Liver (tissue), 8 donors: ENCODE measurements at regions not wholly inside any gene's neighbourhood (a gene's known extent, or its start where the extent isn't known, plus 50 kb on each side); places are given as distances from the start of the nearest gene placed in this dataset.

Experiments
- DNase-seq: peaks from one replicate; pipeline ENCODE4 v3.0.0-alpha.2; 2017; ENCODE audit warnings: low spot score
- H3K27ac ChIP-seq, 2 donors: one replicate each; pipeline ENCODE4 v1.7.0; 2013; ENCODE audit warnings: inconsistent platforms in 2 of 2, low read length in 2 of 2, control low read depth in 1 of 2, low read depth in 1 of 2, mild to moderate bottlenecking in 1 of 2
- H3K27me3 ChIP-seq, 4 donors: one replicate each; pipeline versions ENCODE4 v1.6.1 to v1.7.0; 2013; ENCODE audit warnings: low read length in 3 of 4, inconsistent platforms in 1 of 4, mild to moderate bottlenecking in 1 of 4, moderate library complexity in 1 of 4; ENCODE audit not compliant: control insufficient read depth in 4 of 4, insufficient read depth in 4 of 4
- H3K36me3 ChIP-seq, 4 donors: one replicate each; pipeline versions ENCODE4 v1.6.1 to v1.7.0; 2013; ENCODE audit warnings: low read length in 3 of 4, mild to moderate bottlenecking in 3 of 4, low read depth in 1 of 4, moderate library complexity in 1 of 4; ENCODE audit not compliant: control insufficient read depth in 4 of 4, insufficient read depth in 3 of 4
- H3K4me1 ChIP-seq, 4 donors: one replicate each; pipeline versions ENCODE4 v1.6.1 to v1.7.0; 2013; ENCODE audit warnings: low read length in 3 of 4, mild to moderate bottlenecking in 3 of 4, moderate library complexity in 1 of 4; ENCODE audit not compliant: control insufficient read depth in 4 of 4, insufficient read depth in 4 of 4
- H3K4me3 ChIP-seq, 3 donors: one replicate each; pipeline versions ENCODE4 v1.6.1 to v1.7.0; 2013; ENCODE audit warnings: low read length in 3 of 3, control low read depth in 1 of 3, low read depth in 1 of 3, mild to moderate bottlenecking in 1 of 3
- H3K9ac ChIP-seq, 2 donors: one replicate each; pipeline ENCODE4 v1.7.0; 2013; ENCODE audit warnings: low read length in 2 of 2, mild to moderate bottlenecking in 2 of 2, moderate library complexity in 2 of 2, control low read depth in 1 of 2, low read depth in 1 of 2
- H3K9me3 ChIP-seq, 4 donors: one replicate each; pipeline versions ENCODE4 v1.6.1 to v1.7.0; 2013; ENCODE audit warnings: low read length in 3 of 4; ENCODE audit not compliant: control insufficient read depth in 4 of 4
- ATF3 ChIP-seq: IDR thresholded peaks from 2 replicates; pipeline ENCODE4 v1.6.1; 2016; ENCODE audit warnings: antibody characterized with exemption
- CTCF ChIP-seq: fragments of 150-350 bp; IDR thresholded peaks from 2 replicates; pipeline ENCODE4 v1.5.1; 2017; ENCODE audit warnings: improper control_type of control experiment, low read depth, low read length; ENCODE audit not compliant: missing input control
- EGR1 ChIP-seq, 2 donors: IDR thresholded peaks; 2 replicates each; pipeline ENCODE4 v1.6.1; 2016 to 2018; ENCODE audit warnings: antibody characterized with exemption in 2 of 2, low read depth in 2 of 2
- FOXA1 ChIP-seq: IDR thresholded peaks from 2 replicates; pipeline ENCODE4 v1.6.1; 2016; ENCODE audit warnings: antibody characterized with exemption
- FOXA2 ChIP-seq: IDR thresholded peaks from 2 replicates; pipeline ENCODE4 v1.6.1; 2016; ENCODE audit warnings: antibody characterized with exemption
- GABPA ChIP-seq, 2 donors: IDR thresholded peaks in 1 of 2; conservative IDR thresholded peaks in 1 of 2; 2 replicates each; pipeline ENCODE4 v1.6.1; 2016; ENCODE audit warnings: antibody characterized with exemption in 2 of 2, mild to moderate bottlenecking in 1 of 2, moderate library complexity in 1 of 2
- HNF4A ChIP-seq, 2 donors: conservative IDR thresholded peaks; 2 replicates each; pipeline ENCODE4 v1.6.1; 2016; ENCODE audit warnings: antibody characterized with exemption in 2 of 2, mild to moderate bottlenecking in 2 of 2
- HNF4G ChIP-seq: IDR thresholded peaks from 2 replicates; pipeline ENCODE4 v1.6.1; 2016; ENCODE audit warnings: antibody characterized with exemption
- JUND ChIP-seq, 2 donors: IDR thresholded peaks; 2 replicates each; pipeline ENCODE4 v1.6.1; 2016; ENCODE audit warnings: antibody characterized with exemption in 2 of 2
- NR2F2 ChIP-seq: IDR thresholded peaks from 2 replicates; pipeline ENCODE4 v1.6.1; 2016; ENCODE audit warnings: antibody characterized with exemption
- RAD21 ChIP-seq, 2 donors: IDR thresholded peaks; 2 replicates each; pipeline ENCODE4 v1.6.1; 2016; ENCODE audit warnings: antibody characterized with exemption in 2 of 2, mild to moderate bottlenecking in 2 of 2
- RXRA ChIP-seq, 2 donors: IDR thresholded peaks; 2 replicates each; pipeline ENCODE4 v1.6.1; 2017 to 2018; ENCODE audit warnings: antibody characterized with exemption in 2 of 2, mild to moderate bottlenecking in 1 of 2
- YY1 ChIP-seq: IDR thresholded peaks from 2 replicates; pipeline ENCODE4 v1.6.1; 2016; ENCODE audit warnings: antibody characterized with exemption, mild to moderate bottlenecking
- WGBS: extraction: QIAGEN DNeasy Blood & Tissue Kit; methylation state at CpG from one replicate; pipeline ENCODE4 v1.1.7; 2013; 5-methylcytosine and 5-hydroxymethylcytosine counted together
- TF ChIP-seq, protein P1 (sequence below): IDR thresholded peaks from 2 replicates; pipeline ENCODE4 v1.6.1; 2016; ENCODE audit warnings: antibody characterized with exemption
- donor health status: healthy.
- donor health status: healthy.
- donor health status: healthy.
- donor health status: healthy.
- donor health status: healthy.

DNA sequence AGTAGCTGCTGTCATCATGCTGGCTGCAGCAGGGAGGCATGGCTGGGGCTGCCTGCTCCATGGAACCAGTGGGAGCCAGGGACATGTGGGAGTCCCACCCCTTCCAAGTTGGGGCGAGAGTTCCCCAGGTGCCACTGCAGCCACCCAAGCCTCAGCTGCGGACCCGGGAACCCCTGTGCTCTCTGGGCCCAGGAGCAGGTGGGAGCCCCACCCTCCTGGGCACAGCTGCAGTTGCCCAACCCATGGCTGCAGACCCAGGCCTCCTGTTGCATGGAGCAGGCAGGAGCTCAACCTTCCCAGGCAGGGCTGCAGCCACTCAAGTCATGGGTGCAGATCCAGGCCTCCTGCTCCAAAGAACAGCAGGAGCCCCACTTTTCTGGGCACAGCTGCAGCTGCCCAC lies 274.2 kb upstream of the KCNJ16 start:
- WGBS: 90% methylated on average over 3 of the region's 3 CpGs
- DNase-seq: no peak

DNA sequence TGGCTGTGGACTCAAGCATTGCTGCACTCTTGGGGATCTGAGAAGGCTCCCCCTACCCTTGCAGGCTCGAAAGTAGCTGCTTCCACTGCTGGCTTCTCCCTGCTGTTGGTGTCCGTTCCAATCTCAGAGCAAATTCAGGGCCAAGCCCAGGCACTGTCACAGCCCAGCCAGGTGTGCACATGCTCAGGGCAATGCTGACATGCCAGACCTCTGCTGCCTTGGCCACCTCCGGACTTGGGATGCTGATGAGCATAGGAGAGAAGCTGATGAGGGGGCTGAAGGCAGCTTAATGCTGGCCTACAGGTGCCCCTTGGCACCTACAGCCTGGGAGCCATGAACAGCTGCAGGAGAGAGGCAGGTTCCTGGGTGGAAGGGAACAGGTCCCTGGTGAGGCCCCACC lies 273.7 kb upstream of the KCNJ16 start:
- no peak overlapping the region for H3K9ac ChIP-seq
- TF ChIP-seq CTCF (no peak), YY1 (no peak), FOXA1 (no peak), RAD21 (IDR thresholded peaks at IDR 0.05) (no peak), GABPA (IDR thresholded peaks at IDR 0.05 in 1 of 2, conservative IDR thresholded peaks at IDR 0.05 in 1 of 2) (no peak), ATF3 (no peak), JUND (IDR thresholded peaks at IDR 0.05) (no peak), HNF4A (conservative IDR thresholded peaks at IDR 0.05) (no peak), RXRA (IDR thresholded peaks at IDR 0.05) (no peak), HNF4G (no peak), FOXA2 (no peak)
- DNase-seq: no peak
- peaks cover 0 to 4% (median 1%) of the 10 kb centered on the region in 4 donors for H3K9me3 ChIP-seq
- H3K27ac ChIP-seq: no peak overlapping the region
- H3K36me3 ChIP-seq: no peaks in the 10 kb centered on the region
- peaks cover 0 to 4% (median 0%) of the 10 kb centered on the region in 4 donors for H3K27me3 ChIP-seq
- H3K4me1 ChIP-seq: no peaks in the 10 kb centered on the region
- WGBS: 82% methylated on average over 3 of the region's 3 CpGs
- no peak overlapping the region for H3K4me3 ChIP-seq

More for the DNA sequence above, 274.2 kb upstream of the KCNJ16 start:
- H3K27ac ChIP-seq: no peak overlapping the region
- TF ChIP-seq, protein P1, sequence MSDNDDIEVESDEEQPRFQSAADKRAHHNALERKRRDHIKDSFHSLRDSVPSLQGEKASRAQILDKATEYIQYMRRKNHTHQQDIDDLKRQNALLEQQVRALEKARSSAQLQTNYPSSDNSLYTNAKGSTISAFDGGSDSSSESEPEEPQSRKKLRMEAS: no peak
- no peak for TF ChIP-seq RAD21 (IDR thresholded peaks at IDR 0.05)
- no peak for TF ChIP-seq FOXA2
- no peak for TF ChIP-seq JUND (IDR thresholded peaks at IDR 0.05)
- TF ChIP-seq ATF3: no peak
- TF ChIP-seq CTCF: no peak
- TF ChIP-seq NR2F2: no peak
- TF ChIP-seq EGR1 (IDR thresholded peaks at IDR 0.05; ENCODE audit: low read depth in 2 of 2): no peak
- no peaks in the 10 kb centered on the region for H3K4me1 ChIP-seq
- no peak overlapping the region for H3K4me3 ChIP-seq
- H3K36me3 ChIP-seq: no peaks in the 10 kb centered on the region
- H3K9ac ChIP-seq: no peak overlapping the region
- peaks cover 0 to 4% (median 1%) of the 10 kb centered on the region in 4 donors for H3K9me3 ChIP-seq
- H3K27me3 ChIP-seq: peaks cover 0 to 4% (median 0%) of the 10 kb centered on the region in 4 donors
